ENCODE measurements at regions not wholly inside any gene's neighbourhood (a gene's known extent, or its start where the extent isn't known, plus 50 kb on each side); places are given as distances from the start of the nearest gene placed in this dataset.

- no peak for DNase-seq
Measured at GRCh38 chr3:150035301-150035779, 64.6 kb upstream of the PFN2 start.

- DNase-seq = no peak
Measured at GRCh38 chr3:150033721-150034120, 63.0 kb upstream of the PFN2 start.

DNA sequence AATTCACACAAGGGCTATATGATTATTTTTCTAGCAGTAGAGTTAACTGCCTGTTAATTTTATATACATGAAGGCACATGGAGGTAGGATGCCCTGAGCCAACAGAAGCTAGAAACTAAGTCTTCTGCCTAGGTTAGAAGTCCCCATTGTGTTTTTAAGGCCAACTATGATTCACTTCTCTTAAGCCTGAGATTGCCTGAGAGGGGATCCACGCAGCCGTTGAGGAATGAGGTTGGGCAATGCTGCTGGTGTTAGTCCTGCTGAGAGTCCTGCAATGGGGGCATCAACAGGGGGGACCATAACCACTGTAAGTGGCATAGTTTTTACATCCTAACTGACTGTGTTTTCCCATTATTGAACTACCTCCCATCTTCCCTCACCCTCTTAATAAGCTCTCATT lies 60.1 kb upstream of the PFN2 start:
- DNase-seq = no peak

- DNase-seq = no peak
Measured at GRCh38 chr3:150023239-150023636, 52.5 kb upstream of the PFN2 start.

DNA sequence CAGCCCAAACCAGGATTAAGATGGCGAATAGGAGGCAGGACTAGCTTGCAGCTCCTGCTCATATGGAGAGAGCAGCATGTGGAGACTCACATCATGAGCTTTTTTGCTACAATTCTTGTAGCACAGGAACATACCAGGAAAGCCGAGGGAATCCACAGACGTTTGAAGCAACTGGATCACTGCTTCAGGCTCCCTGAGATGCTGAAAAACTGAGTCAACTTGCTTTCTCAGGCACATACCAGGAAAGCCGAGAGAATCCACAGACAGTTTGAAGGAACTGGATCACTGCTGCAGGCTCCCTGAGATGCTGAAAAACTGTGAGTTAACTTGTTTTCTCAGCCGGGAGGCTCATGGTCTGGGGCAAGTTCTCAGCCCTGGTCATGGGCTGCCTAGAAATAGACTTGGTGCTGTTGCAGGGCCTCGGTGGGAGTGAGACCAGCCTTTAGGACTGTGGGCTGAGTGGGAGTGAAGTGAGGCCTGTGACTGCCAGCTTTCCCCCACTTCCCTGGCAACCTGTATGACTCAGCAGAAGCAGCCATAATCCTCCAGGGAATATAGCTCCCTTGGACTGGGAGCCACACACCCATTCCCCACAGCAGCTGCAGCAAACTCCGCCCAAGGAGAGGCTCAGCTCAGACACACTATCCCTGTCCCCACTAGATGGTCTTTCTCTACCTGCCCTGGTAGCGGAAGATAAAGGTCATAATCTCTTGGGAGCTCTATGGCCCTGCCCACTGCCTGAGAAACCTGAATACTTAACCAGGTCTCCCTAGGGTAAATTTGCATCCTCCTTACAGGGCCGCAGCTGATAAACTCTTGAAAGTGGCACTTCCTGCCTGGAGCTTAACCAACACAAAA lies 51.9 kb upstream of the PFN2 start:
- peak in 1 of 51 donors; percentile 1 for DNase-seq

GRCh38 chr3:150020527-150020926 lies 49.8 kb upstream of the PFN2 start:
- no peak for DNase-seq

All from hypothalamus (tissue), 51 donors.